SU-DHL-6 (cell line): ENCODE measurements at regions not wholly inside any gene's neighbourhood (a gene's known extent, or its start where the extent isn't known, plus 50 kb on each side); places are given as distances from the start of the nearest gene placed in this dataset.

Experiments used
- H2AFZ ChIP-seq: fragments of 200-600 bp; sonication (generic); 2 replicates; pipeline ENCODE4 v1.6.1; 2014; ENCODE audit warnings: low read depth, mild to moderate bottlenecking, moderate library complexity, mixed read lengths, antibody characterized with exemption, low read length; ENCODE audit not compliant: severe bottlenecking
- H3F3A ChIP-seq: fragments of 200-600 bp; shearing (Covaris generic); 2 replicates; pipeline ENCODE4 v1.6.0; 2016; ENCODE audit warnings: antibody characterized with exemption, mild to moderate bottlenecking; ENCODE audit not compliant: insufficient read depth
- H3K27ac ChIP-seq: fragments of 200-600 bp; sonication (generic); 2 replicates; pipeline ENCODE4 v1.5.1; 2016; ENCODE audit warnings: low read depth, mild to moderate bottlenecking, low read length, moderate library complexity, mixed read lengths
- H3K27me3 ChIP-seq: fragments of 200-600 bp; sonication (generic), shearing (Covaris generic); 2 replicates; pipeline ENCODE4 v1.6.0; 2014; ENCODE audit warnings: mild to moderate bottlenecking, low read length
- H3K36me3 ChIP-seq: fragments of 200-600 bp; sonication (generic); 2 replicates; pipeline ENCODE4 v1.6.1; 2014; ENCODE audit warnings: mild to moderate bottlenecking, low read length, mixed read lengths
- H3K4me2 ChIP-seq: fragments of 300-600, 200-600 bp; shearing (Covaris generic), sonication (generic); 2 replicates; pipeline ENCODE4 v1.6.0; 2014; ENCODE audit warnings: low read length, low read depth, mild to moderate bottlenecking; ENCODE audit not compliant: poor library complexity, severe bottlenecking
- H3K4me3 ChIP-seq: fragments of 200-600 bp; sonication (generic); 2 replicates; pipeline ENCODE4 v1.5.1; 2014; ENCODE audit warnings: antibody characterized with exemption, low read length, mild to moderate bottlenecking, mixed read lengths; ENCODE audit not compliant: insufficient read depth, poor library complexity, severe bottlenecking
- H3K79me2 ChIP-seq: fragments of 200-600 bp; sonication (generic); 2 replicates; pipeline ENCODE4 v1.6.1; 2014; ENCODE audit warnings: mild to moderate bottlenecking, low read length, moderate library complexity; ENCODE audit not compliant: insufficient read depth
- H3K9ac ChIP-seq: fragments of 200-600 bp; sonication (generic); 2 replicates; pipeline ENCODE4 v1.7.0; 2014; ENCODE audit warnings: mild to moderate bottlenecking, low read length
- H3K9me2 ChIP-seq: fragments of 200-600 bp; sonication (generic); replicated peaks from 2 replicates; pipeline ENCODE4 v1.6.1; 2014; ENCODE audit warnings: low read length; ENCODE audit not compliant: insufficient read depth
- H3K9me3 ChIP-seq: fragments of 200-600 bp; sonication (generic); 2 replicates; pipeline ENCODE4 v1.6.1; 2014; ENCODE audit warnings: low read length, mixed read lengths; ENCODE audit not compliant: insufficient read depth
- H4K20me1 ChIP-seq: fragments of 200-600 bp; sonication (generic); 2 replicates; pipeline ENCODE4 v1.6.1; 2014; ENCODE audit warnings: low read depth, mild to moderate bottlenecking, antibody characterized with exemption, low read length, moderate library complexity, mixed read lengths
- EZH2phosphoT487 ChIP-seq: fragments of 200-600 bp; sonication (generic), shearing (Covaris generic); conservative IDR thresholded peaks from 2 replicates; pipeline ENCODE4 v1.6.1; 2018; ENCODE audit warnings: mild to moderate bottlenecking, antibody characterized with exemption, low read length, moderate library complexity, mixed read lengths
- TF ChIP-seq, protein P1 (sequence below): fragments of 200-600 bp; sonication (generic); IDR thresholded peaks from one replicate; pipeline ENCODE4 v1.5.1; 2017; ENCODE audit warnings: antibody characterized with exemption, mild to moderate bottlenecking, low read length, moderate library complexity; ENCODE audit not compliant: insufficient read depth, poor library complexity, severe bottlenecking

DNA sequence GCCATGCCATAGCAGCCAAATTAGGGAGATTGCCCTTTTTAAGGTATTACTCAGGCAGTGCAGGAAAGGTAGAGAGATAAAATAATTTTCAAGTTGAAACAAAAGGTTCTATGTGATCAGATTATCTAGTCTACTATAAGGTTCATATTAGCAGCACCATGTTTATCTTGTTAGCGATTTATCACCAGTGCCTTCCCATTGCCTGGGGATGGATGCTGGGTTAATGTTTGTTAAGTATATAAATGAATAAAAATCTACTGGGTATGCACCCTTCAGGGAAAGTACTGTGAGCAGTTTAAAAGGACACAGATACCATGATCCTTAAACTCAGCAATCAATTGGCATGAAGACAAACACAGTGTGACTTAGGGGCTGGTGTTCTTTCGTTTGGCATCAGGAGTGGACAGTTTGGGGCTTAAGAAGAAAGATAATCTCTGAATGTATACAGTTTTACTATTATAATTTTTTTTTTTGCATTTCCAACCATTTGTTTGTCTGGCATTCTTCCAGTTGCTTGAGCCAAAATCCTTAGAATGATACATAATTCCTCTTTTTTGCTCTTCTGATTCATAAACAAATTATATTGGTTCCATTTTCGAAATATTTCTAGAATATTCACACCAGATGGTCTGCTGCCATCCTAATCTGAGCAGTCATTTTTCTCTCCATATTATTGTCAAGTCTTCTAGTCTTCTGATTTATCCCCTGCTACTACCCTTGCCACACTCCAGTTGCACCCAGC, 512.8 kb upstream of the SLC8A1 start:
- Histone ChIP-seq H3K36me3 (no peaks in the 10 kb centered on the region), H3K9ac (no peak overlapping the region), H2AFZ (no peak overlapping the region), H3K4me2 (no peak overlapping the region), H3K27ac (no peak overlapping the region), H3K4me3 (no peak overlapping the region), H3K27me3 (no peaks in the 10 kb centered on the region), H3F3A (no peaks in the 10 kb centered on the region), H3K9me3 (no peaks in the 10 kb centered on the region), H3K79me2 (no peaks in the 10 kb centered on the region), H3K9me2 (no peaks in the 10 kb centered on the region), H4K20me1 (no peaks in the 10 kb centered on the region)
- TF ChIP-seq EZH2phosphoT487: no peak
- TF ChIP-seq, protein P1, sequence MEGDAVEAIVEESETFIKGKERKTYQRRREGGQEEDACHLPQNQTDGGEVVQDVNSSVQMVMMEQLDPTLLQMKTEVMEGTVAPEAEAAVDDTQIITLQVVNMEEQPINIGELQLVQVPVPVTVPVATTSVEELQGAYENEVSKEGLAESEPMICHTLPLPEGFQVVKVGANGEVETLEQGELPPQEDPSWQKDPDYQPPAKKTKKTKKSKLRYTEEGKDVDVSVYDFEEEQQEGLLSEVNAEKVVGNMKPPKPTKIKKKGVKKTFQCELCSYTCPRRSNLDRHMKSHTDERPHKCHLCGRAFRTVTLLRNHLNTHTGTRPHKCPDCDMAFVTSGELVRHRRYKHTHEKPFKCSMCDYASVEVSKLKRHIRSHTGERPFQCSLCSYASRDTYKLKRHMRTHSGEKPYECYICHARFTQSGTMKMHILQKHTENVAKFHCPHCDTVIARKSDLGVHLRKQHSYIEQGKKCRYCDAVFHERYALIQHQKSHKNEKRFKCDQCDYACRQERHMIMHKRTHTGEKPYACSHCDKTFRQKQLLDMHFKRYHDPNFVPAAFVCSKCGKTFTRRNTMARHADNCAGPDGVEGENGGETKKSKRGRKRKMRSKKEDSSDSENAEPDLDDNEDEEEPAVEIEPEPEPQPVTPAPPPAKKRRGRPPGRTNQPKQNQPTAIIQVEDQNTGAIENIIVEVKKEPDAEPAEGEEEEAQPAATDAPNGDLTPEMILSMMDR: no peak

- Histone ChIP-seq H3K9ac (no peak overlapping the region), H3K27ac (no peak overlapping the region), H3K9me3 (no peaks in the 10 kb centered on the region), H2AFZ (no peak overlapping the region), H3K27me3 (no peaks in the 10 kb centered on the region), H3K79me2 (no peaks in the 10 kb centered on the region), H3K9me2 (no peaks in the 10 kb centered on the region), H3K36me3 (no peaks in the 10 kb centered on the region), H3K4me3 (no peak overlapping the region), H3F3A (no peaks in the 10 kb centered on the region), H4K20me1 (no peaks in the 10 kb centered on the region), H3K4me2 (no peak overlapping the region)
- TF ChIP-seq EZH2phosphoT487: no peak
- TF ChIP-seq, protein P1: no peak
These were observed 515.6 kb upstream of the SLC8A1 start for GRCh38 chr2:40967451-40967850.

DNA sequence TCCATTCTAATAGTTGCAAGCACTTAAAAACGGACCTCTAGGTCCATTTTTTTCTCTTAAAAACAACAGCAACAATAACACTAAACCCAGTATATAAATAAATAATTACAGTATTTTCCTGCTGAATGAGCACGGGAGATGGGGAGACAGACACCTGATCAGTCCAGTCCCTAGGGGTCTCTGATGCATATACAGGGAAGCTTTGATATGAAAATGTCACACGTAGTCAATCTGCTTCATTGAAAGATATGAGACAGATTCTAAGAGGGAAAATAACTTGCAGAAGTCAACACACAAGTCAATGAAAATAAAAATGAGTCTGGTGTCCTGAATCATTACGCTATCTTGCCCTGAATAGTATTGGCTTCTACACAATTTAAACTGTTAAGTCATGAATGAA, 523.3 kb upstream of the SLC8A1 start:
- TF ChIP-seq, protein P1: no peak
- no peak for TF ChIP-seq EZH2phosphoT487
- Histone ChIP-seq H3K4me2 (no peak overlapping the region), H3K79me2 (no peaks in the 10 kb centered on the region), H3K9ac (no peak overlapping the region), H3K27me3 (no peaks in the 10 kb centered on the region), H3K36me3 (no peaks in the 10 kb centered on the region), H3K9me2 (no peaks in the 10 kb centered on the region), H4K20me1 (no peaks in the 10 kb centered on the region), H3K4me3 (no peak overlapping the region), H3K9me3 (no peaks in the 10 kb centered on the region), H3F3A (no peaks in the 10 kb centered on the region), H3K27ac (no peak overlapping the region), H2AFZ (no peak overlapping the region)
